Uterus (tissue), 2 donors: ENCODE measurements at regions not wholly inside any gene's neighbourhood (a gene's known extent, or its start where the extent isn't known, plus 50 kb on each side); places are given as distances from the start of the nearest gene placed in this dataset.

ENCODE experiments used
- CTCF ChIP-seq, 4 experiments: fragments of 200-600 bp in 2 of 4; fragments of 450-650 bp in 2 of 4; sonication (generic) in 2 of 4; IDR thresholded peaks; one replicate each; pipeline ENCODE4 v1.5.1; 2016 to 2019; ENCODE audit warnings: antibody characterized with exemption in 4 of 4, mild to moderate bottlenecking in 2 of 4, moderate library complexity in 1 of 4
- POLR2A ChIP-seq, 2 donors: fragments of 450-650 bp; IDR thresholded peaks; one replicate each; pipeline ENCODE4 v1.6.1; 2016; ENCODE audit warnings: antibody characterized with exemption in 2 of 2, mild to moderate bottlenecking in 1 of 2, moderate library complexity in 1 of 2

- TF ChIP-seq POLR2A (IDR thresholded peaks at IDR 0.05): no peak
- TF ChIP-seq CTCF (IDR thresholded peaks at IDR 0.05): no peak
Measured at GRCh38 chr4:127400276-127400675, 232.5 kb upstream of the INTU start.
